ENCODE measurements at regions not wholly inside any gene's neighbourhood (a gene's known extent, or its start where the extent isn't known, plus 50 kb on each side); places are given as distances from the start of the nearest gene placed in this dataset.

DNA sequence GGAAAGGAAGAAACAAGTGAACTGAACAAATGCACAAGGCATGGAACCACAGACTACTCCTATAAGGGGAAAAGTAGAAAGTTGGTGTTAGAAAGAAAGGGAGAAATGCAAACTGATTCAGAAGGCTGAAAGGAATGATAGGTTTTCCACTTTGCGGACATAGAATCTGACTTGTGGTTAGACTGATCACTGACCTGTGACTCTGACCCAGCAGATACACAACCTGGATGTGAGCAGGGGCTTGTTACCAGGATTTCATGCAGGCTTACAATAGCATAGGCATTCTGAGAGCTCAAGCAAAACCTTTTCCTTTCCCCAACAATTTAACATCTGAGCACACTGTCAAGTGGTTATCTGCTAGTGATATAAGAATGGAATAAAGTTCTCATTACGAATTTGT, 237.0 kb upstream of the CDH20 start:
- BruUV-seq (replicated peaks): no TSS peak
- Histone ChIP-seq H3K36me3 (ENCODE audit: insufficient read depth, low read length) (no peaks in the 10 kb centered on the region), H3K4me2 (ENCODE audit: low read length) (no peak overlapping the region), H3K27ac (ENCODE audit: low read depth, low read length, poor library complexity, severe bottlenecking) (no peak overlapping the region), H2AFZ (ENCODE audit: low read length) (no peak overlapping the region), H3K4me1 (ENCODE audit: insufficient read depth, low read length, poor library complexity, severe bottlenecking) (no peaks in the 10 kb centered on the region), H3K9me2 (ENCODE audit: insufficient read depth, low read length) (no peaks in the 10 kb centered on the region), H3K4me3 (ENCODE audit: low read depth, low read length, poor library complexity, severe bottlenecking) (no peak overlapping the region), H4K20me1 (ENCODE audit: insufficient read depth, low read length) (no peaks in the 10 kb centered on the region), H3K9me3 (ENCODE audit: low read length) (no peaks in the 10 kb centered on the region), H3K79me2 (ENCODE audit: insufficient read depth, low read depth, low read length) (no peaks in the 10 kb centered on the region)
- no peak for DNase-seq (ENCODE audit: low spot score)
- TF ChIP-seq, protein P1, sequence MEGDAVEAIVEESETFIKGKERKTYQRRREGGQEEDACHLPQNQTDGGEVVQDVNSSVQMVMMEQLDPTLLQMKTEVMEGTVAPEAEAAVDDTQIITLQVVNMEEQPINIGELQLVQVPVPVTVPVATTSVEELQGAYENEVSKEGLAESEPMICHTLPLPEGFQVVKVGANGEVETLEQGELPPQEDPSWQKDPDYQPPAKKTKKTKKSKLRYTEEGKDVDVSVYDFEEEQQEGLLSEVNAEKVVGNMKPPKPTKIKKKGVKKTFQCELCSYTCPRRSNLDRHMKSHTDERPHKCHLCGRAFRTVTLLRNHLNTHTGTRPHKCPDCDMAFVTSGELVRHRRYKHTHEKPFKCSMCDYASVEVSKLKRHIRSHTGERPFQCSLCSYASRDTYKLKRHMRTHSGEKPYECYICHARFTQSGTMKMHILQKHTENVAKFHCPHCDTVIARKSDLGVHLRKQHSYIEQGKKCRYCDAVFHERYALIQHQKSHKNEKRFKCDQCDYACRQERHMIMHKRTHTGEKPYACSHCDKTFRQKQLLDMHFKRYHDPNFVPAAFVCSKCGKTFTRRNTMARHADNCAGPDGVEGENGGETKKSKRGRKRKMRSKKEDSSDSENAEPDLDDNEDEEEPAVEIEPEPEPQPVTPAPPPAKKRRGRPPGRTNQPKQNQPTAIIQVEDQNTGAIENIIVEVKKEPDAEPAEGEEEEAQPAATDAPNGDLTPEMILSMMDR (conservative IDR thresholded peaks at IDR 0.05; ENCODE audit: low read length): no peak
- no peak for TF ChIP-seq EZH2phosphoT487 (IDR thresholded peaks at IDR 0.05; ENCODE audit: borderline replicate concordance, low read depth, low read length)
- CTCF ChIA-PET (ENCODE audit: unreplicated experiment): no interaction called here
- intact Hi-C loops (cut with micrococcal nuclease; ENCODE audit: unreplicated experiment): no loop called here
- POLR2A ChIA-PET: interaction anchor here (0.6 kb wide), 1 partner anchor 303 kb away, joined by 3 read pairs; no protein-coding TSS in a partner anchor

DNA sequence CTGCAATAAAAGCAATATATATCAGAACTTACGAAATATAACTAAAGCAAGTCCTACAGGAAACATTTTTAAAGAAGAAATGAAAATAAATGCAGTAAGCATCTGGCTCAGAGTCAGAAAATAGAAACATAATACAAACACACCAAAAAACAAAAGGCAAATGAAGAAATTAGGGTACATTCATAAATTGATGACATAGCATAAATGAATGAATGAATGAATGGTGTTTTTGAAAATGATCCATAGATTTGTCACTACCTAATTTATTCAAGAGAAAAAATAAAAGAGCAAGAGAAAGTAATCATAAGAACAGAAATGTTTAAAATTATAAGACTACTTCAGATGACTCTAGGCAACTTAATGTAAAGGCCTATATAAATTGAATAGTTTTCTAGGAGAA, 226.1 kb upstream of the CDH20 start:
- intact Hi-C loops (cut with micrococcal nuclease; ENCODE audit: unreplicated experiment): no loop called here
- ChIA-PET POLR2A (no interaction called here), CTCF (ENCODE audit: unreplicated experiment) (no interaction called here)
- Histone ChIP-seq H3K36me3 (ENCODE audit: insufficient read depth, low read length) (no peaks in the 10 kb centered on the region), H4K20me1 (ENCODE audit: insufficient read depth, low read length) (no peaks in the 10 kb centered on the region), H3K79me2 (ENCODE audit: insufficient read depth, low read depth, low read length) (no peaks in the 10 kb centered on the region), H3K27ac (ENCODE audit: low read depth, low read length, poor library complexity, severe bottlenecking) (no peak overlapping the region), H3K4me3 (ENCODE audit: low read depth, low read length, poor library complexity, severe bottlenecking) (no peak overlapping the region), H3K9me2 (ENCODE audit: insufficient read depth, low read length) (no peaks in the 10 kb centered on the region), H3K4me2 (ENCODE audit: low read length) (no peak overlapping the region), H2AFZ (ENCODE audit: low read length) (no peak overlapping the region), H3K4me1 (ENCODE audit: insufficient read depth, low read length, poor library complexity, severe bottlenecking) (no peaks in the 10 kb centered on the region), H3K9me3 (ENCODE audit: low read length) (no peaks in the 10 kb centered on the region)
- BruUV-seq (replicated peaks): no TSS peak
- DNase-seq (ENCODE audit: low spot score): no peak
- TF ChIP-seq, protein P1 (conservative IDR thresholded peaks at IDR 0.05; ENCODE audit: low read length): no peak
- TF ChIP-seq EZH2phosphoT487 (IDR thresholded peaks at IDR 0.05; ENCODE audit: borderline replicate concordance, low read depth, low read length): no peak

DNA sequence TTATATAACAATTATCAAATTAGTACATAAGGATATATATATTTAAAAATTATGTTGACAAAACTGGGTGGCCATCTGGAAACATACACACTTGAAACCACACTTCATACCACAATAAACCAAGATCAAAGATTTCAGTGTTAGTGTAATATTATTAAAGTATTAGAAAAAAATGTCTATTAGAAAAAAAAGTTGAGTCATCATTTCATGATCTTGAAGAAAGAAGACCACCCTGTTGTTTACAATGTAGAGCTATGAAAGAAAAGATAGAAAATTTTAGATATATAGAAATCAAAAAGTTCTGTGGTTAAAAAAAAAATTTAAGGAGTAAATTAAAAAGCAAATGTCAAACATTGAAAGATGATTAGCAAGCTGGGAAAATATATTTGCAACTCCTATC, 224.5 kb upstream of the CDH20 start:
- Histone ChIP-seq H3K27ac (ENCODE audit: low read depth, low read length, poor library complexity, severe bottlenecking) (no peak overlapping the region), H4K20me1 (ENCODE audit: insufficient read depth, low read length) (no peaks in the 10 kb centered on the region), H3K9me3 (ENCODE audit: low read length) (no peaks in the 10 kb centered on the region), H3K4me1 (ENCODE audit: insufficient read depth, low read length, poor library complexity, severe bottlenecking) (no peaks in the 10 kb centered on the region), H3K4me2 (ENCODE audit: low read length) (no peak overlapping the region), H2AFZ (ENCODE audit: low read length) (no peak overlapping the region), H3K36me3 (ENCODE audit: insufficient read depth, low read length) (no peaks in the 10 kb centered on the region), H3K79me2 (ENCODE audit: insufficient read depth, low read depth, low read length) (no peaks in the 10 kb centered on the region), H3K4me3 (ENCODE audit: low read depth, low read length, poor library complexity, severe bottlenecking) (no peak overlapping the region), H3K9me2 (ENCODE audit: insufficient read depth, low read length) (no peaks in the 10 kb centered on the region)
- ChIA-PET POLR2A (no interaction called here), CTCF (ENCODE audit: unreplicated experiment) (no interaction called here)
- intact Hi-C loops (cut with micrococcal nuclease; ENCODE audit: unreplicated experiment): no loop called here
- DNase-seq (ENCODE audit: low spot score): no peak
- no peak for TF ChIP-seq EZH2phosphoT487 (IDR thresholded peaks at IDR 0.05; ENCODE audit: borderline replicate concordance, low read depth, low read length)
- TF ChIP-seq, protein P1 (conservative IDR thresholded peaks at IDR 0.05; ENCODE audit: low read length): no peak
- BruUV-seq (replicated peaks): no TSS peak

Measured in OCI-LY7 (cell line).